Stimulated activated naive CD8-positive, alpha-beta T cell treated with anti-CD3 and anti-CD28 coated beads, Interleukin-15, Interleukin-2, amounts not matched to agents 100 U/mL and 50 U/mL, for 24 hours (primary cell): ENCODE measurements at regions not wholly inside any gene's neighbourhood (a gene's known extent, or its start where the extent isn't known, plus 50 kb on each side); places are given as distances from the start of the nearest gene placed in this dataset.

Experiments used
- ATAC-seq: fragments of 150-1000 bp; cut with Tn5 transposase; one replicate; pipeline ENCODE4 v1.10.0; 2021
- DNase-seq: peaks from one replicate; pipeline ENCODE4 v3.0.0; 2021

- no peak for DNase-seq
- ATAC-seq, result no peak
These were observed 63.4 kb upstream of the RNU6ATAC start for GRCh38 chr9:134227451-134228411.

DNA sequence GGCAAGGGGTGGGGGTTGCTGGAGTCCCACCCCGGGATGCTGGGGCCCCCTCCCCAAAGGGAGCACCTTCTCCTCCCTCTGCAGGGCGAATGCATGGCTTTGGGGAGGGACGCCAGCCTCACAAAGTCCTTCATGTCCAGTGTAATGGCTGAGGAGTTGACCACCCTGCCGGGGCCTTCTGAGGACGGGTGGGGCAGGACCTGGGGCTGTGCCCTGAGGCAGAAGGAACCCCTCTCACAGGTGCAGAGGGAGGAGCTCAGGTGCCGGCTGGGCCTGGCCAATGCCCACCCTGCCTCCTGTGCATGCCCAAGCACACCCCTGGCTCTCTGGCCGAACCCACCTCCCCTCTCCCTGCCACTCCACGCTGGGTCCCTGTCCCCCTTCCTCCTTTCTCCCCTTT, 64.3 kb upstream of the RNU6ATAC start:
- ATAC-seq (no peak), DNase-seq (no peak)

DNA sequence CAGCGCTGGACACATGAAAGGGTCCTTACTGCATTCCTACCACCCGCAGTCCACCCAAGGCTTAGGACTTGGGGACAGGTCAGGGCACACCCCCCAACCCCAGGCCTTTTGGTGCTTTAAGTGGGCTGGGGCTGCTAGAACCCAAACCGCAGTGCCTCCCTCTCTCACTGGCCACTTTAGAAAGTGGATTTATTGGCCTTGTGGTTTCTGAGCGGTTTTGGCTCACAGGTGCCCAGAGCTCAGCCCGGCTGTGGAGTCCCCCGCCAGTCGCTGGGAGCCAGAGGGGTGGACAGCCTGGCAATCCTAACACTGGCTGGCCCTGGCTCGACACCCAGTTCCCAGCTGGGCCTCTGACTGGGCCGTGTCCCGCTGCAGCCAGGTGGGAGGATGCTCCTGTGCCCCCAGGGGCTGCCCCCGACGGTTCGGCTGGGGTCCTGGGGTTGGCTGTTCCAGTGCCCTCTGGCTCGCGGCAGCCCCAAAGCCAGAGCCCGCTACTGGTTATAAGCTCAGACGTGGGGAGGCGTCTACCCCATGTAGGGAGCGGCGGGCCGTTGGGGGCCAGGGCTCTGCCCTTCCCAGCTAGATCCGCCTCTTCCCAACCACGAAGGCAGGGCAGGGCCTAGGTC, 65.2 kb upstream of the RNU6ATAC start:
- DNase-seq (no peak), ATAC-seq (no peak)

GRCh38 chr9:134230092-134230941, 66.0 kb upstream of the RNU6ATAC start:
- ATAC-seq (no peak), DNase-seq (no peak)

DNA sequence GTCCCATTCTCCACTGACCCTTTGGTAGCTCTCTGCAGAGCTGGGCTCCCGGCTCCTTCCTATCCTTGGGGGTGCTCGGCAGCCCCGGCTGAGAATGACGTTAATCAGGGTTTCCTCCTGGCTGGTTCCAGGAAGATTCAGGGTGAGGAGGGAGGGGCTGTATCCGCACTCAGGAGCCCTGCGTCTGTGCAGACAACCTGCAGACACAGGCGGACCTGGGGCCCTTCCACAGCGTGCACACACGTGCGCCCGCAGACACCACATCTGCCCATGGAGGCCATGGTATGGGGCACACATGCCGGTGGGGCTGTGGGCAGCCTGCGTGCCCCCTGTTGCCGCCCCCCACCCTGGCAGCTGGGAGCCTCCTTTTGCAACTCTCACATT, 66.6 kb upstream of the RNU6ATAC start:
- ATAC-seq, result no peak
- DNase-seq, result no peak

DNA sequence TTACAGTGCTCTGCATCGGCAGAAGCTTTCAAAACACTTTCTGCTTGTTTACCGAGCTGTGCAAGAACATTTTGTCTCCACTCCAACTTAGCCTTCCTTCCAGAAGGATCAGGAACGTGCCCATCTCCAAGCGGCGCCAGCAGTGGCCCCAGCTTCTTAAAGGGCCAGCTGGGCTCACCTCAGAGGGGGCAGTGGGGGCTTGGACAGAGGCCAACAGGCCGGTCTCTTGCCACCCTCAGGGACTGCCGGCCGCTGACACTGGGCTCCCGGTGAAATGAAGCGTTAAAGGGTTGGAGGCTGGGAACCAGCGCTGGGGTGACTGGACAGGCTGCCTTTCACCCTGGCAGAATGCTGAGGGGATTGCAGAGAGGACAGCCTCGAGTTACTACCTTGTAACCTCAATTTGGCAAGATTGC, 67.0 kb upstream of the RNU6ATAC start:
- DNase-seq (no peak), ATAC-seq (no peak)

DNA sequence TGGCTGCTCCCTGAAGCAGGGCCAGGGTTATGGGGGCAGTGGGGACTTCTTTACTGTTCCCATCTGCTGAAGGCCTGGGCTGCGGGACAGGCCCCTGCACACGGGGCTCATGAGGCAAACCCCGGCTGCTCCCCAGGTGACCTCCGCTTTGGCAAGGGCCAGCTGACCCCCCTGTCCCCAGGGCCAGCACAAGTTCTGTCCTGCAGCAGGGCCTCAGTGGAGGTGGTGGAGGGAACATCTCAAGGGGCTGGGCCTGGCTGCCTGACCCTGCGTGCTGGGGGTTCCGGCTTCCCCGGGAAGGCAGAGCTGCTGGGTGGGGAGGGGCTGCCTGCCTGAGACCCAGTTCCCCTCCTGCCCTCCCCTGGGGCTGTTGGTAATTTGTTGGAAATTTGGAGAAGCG, 67.4 kb upstream of the RNU6ATAC start:
- DNase-seq (no peak), ATAC-seq (no peak)

DNA sequence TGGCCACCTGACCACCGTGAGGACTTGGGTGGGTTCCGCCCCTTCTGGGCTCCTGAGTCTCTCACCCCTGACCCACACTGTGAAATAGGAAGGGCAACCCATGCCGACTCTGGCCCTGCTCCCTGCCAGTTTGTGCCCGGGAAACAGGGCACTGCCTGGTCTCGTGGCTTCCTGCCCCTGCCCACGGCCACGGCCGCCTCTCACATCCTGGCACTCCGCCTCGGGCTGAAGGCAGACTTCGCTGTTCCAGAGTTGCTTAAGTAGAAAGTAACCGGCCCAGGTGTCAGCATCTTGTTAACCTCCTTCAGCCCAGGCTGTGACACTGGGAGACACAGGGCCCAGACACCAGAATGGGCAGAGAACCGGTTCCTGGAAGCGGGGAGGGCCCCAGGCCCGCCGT, 68.7 kb upstream of the RNU6ATAC start:
- ATAC-seq, result no peak
- DNase-seq, result no peak

GRCh38 chr9:134234001-134234660, 69.8 kb upstream of the RNU6ATAC start:
- ATAC-seq (no peak), DNase-seq (no peak)

- no peak for ATAC-seq
- no peak for DNase-seq
These were observed 70.5 kb upstream of the RNU6ATAC start for GRCh38 chr9:134234687-134235359.

- DNase-seq (no peak), ATAC-seq (no peak)
These were observed 71.0 kb upstream of the RNU6ATAC start for GRCh38 chr9:134235366-134235765.

DNA sequence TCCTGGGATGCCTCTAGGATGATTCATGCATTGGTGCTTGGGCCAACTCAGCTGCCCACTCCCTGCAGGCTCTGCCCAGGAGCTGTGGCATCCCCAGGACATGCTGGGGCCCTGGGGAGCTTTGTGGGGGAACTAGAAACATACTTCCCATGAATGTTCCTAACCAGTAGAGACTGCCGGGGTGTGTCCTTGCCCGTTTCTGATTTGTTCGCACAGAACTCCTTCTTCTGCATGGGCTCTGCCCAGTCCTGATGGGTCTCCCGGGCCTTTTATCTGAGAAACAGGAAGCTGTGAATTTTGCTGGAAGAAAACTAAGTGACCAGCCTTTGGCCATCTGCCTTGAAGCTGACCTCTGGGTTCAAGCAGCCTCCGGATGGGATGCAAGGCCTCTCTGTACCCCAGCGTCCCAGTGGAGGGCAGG, 71.6 kb upstream of the RNU6ATAC start:
- DNase-seq (no peak), ATAC-seq (no peak)

GRCh38 chr9:134236935-134237629, 72.7 kb upstream of the RNU6ATAC start:
- ATAC-seq, result no peak
- no peak for DNase-seq

DNA sequence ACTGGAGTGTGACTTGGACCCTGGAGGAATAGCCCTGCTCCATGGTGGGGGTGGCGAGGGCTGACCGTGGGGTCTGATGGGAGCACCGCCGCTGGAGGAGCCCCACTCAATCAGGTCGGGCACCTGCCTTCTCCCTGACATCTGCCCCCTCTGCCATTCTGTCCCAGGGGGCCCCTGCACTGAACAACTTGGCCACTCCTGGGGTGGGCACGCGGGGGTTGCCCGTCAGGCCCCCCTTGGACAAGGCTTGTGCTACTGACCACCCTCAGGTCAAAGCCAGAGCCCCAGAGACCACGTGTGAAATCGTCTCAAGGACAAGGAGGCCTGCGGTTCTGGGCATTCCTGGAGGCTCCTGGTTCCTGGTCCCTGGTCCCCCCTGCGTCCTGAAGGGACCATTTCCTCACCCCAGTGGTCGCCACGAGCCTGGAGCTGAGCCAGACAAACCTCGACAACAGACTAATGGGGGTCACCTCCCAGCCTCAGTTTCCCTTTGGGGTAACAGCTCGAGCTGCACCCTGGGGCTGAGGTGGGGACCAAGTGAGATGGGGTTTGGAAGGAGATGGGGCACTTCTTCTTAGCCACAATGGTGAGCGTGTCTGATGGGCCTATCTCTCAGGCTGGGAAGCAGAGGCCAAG, 73.4 kb upstream of the RNU6ATAC start:
- ATAC-seq (no peak), DNase-seq (no peak)

GRCh38 chr9:134239130-134239903, 75.0 kb upstream of the RNU6ATAC start:
- no peak for DNase-seq
- no peak for ATAC-seq

- DNase-seq, result no peak
- no peak for ATAC-seq
These were observed 75.6 kb upstream of the RNU6ATAC start for GRCh38 chr9:134239939-134240338.

- ATAC-seq (no peak), DNase-seq (no peak)
These were observed 76.0 kb upstream of the RNU6ATAC start for GRCh38 chr9:134240361-134240760.

DNA sequence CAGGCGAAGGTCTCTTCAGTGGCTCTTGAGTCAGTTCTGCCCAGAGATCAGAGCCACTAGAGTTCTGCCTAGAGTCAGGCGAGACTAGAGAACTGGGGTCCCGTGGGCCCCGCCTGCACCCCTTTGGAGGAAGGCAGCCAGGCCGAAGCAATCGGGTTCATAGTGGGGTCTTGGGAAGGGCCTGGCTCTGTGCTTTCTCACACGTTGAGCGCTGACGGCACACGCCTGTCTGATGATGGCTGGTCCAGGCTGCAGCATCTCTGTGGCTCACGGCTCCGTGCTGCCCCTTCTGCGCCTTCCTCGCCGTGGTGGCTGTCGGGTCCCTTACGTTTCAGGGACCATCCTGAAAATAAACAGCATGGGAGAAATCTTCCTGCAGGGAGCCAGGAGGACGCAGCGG, 78.3 kb upstream of the RNU6ATAC start:
- ATAC-seq, result no peak
- no peak for DNase-seq

- peak; percentile 37 for DNase-seq
- peak; percentile 68 for ATAC-seq
These were observed 79.6 kb upstream of the RNU6ATAC start for GRCh38 chr9:134243778-134244467.
